Psoas muscle (tissue), 7 donors: ENCODE measurements at regions not wholly inside any gene's neighbourhood (a gene's known extent, or its start where the extent isn't known, plus 50 kb on each side); places are given as distances from the start of the nearest gene placed in this dataset.

ENCODE experiments used
- ATAC-seq, 4 donors: fragments of 200-7000 bp; cut with Tn5 transposase; one replicate each; pipeline ENCODE4 v1.9.1; 2020; ENCODE audit warnings: moderate library complexity in 3 of 4, mild to moderate bottlenecking in 2 of 4
- DNase-seq, 2 donors: peaks; one replicate each; pipeline ENCODE4 v3.0.0-alpha.2; 2020
- H3K27ac ChIP-seq: fragments of 200-600 bp; one replicate; pipeline ENCODE4 v1.8.0; 2022
- H3K27me3 ChIP-seq, 3 donors: fragments of 200-600 bp in 1 of 3; one replicate each; pipeline versions ENCODE4 v1.6.1 to v1.8.0; 2013 to 2022; ENCODE audit warnings: low read length in 2 of 3, mild to moderate bottlenecking in 2 of 3, moderate library complexity in 1 of 3; ENCODE audit not compliant: insufficient read depth in 3 of 3
- H3K36me3 ChIP-seq, 2 donors: fragments of 200-600 bp in 1 of 2; one replicate each; pipeline versions ENCODE4 v1.6.1 to v1.8.0; 2013 to 2022; ENCODE audit warnings: low read depth in 1 of 2, mild to moderate bottlenecking in 1 of 2, moderate library complexity in 1 of 2; ENCODE audit not compliant: insufficient read depth in 1 of 2
- H3K4me1 ChIP-seq: fragments of 200-600 bp; one replicate; pipeline ENCODE4 v1.8.0; 2022
- H3K4me3 ChIP-seq: fragments of 200-600 bp; one replicate; pipeline ENCODE4 v1.8.0; 2022; ENCODE audit warnings: mild to moderate bottlenecking
- H3K9me3 ChIP-seq: fragments of 200-600 bp; one replicate; pipeline ENCODE4 v1.8.0; 2022
- WGBS, 3 donors: extraction: QIAGEN DNeasy Blood & Tissue Kit; methylation state at CpG; one replicate each; pipeline versions ENCODE4 v1.1.6 to v1.1.7; 2013; 5-methylcytosine and 5-hydroxymethylcytosine counted together
- intact Hi-C, 2 donors: fragments of 100-400 bp; cut with DNase I; formaldehyde crosslinking; loops; one replicate each; pipeline versions ENCODE4 v1.11.0 to v1.14.2; 2022
- TF ChIP-seq, protein P1 (sequence below): fragments of 200-600 bp; IDR thresholded peaks from one replicate; pipeline ENCODE4 v1.8.0; 2022; ENCODE audit warnings: antibody characterized with exemption
- donor health status: healthy with polysubstance abuse.
- donor health status: DM: no; HTN: no; CAD: no; lungs with moderate emphysema.
- donor health status: Bipolar disorder and iron deficiency.
- donor health status: healthy.
- donor health status: DM: yes; HTN: yes; CAD: no.
- donor health status: DM: no; HTN: no; CAD: no.
- donor health status: DM: yes; HTN: yes; CAD: no.

DNA sequence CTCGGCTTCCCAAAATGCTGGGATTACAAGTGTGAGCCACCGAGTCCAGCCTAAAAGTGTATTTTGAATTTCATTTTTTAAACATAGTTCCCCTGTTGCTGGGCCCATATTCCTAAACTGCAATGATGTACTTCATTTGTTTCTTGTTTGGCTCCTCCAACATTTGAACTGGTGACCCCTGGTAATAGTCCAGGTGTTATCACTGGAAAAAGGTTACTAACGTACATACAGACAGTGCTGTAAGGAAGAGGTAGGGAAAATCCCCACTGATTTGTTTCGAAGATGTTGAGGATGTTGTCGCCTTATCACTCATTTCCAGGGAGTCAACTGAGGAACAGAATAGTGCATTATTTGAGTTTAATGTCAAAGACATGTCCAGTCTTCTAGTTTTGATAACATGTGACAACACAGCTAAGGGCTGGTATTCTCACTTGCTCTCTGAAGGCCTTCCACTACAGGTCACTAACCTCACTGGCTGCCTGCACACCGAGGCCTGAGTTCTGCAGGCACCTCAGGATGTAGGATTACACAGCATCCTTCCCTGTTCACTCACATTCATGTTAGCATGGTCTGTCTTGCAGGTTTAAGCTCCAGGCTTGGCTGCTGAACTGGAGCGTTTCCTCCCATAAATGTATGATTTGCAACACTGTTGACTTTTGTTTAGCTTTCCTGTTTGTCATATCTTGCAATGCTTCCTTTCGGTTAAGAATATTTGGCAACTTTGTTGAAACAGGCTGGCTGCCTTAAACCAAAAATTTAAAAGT lies 362.8 kb downstream of the INHBA start:
- ATAC-seq (no peak), DNase-seq (no peak)
- Histone ChIP-seq H3K27ac (no peak overlapping the region), H3K27me3 (no peaks in the 10 kb centered on the region), H3K36me3 (no peaks in the 10 kb centered on the region), H3K9me3 (no peaks in the 10 kb centered on the region), H3K4me1 (no peaks in the 10 kb centered on the region), H3K4me3 (no peak overlapping the region)
- WGBS, 3 donors: 77 to 82% (median 79%) methylated on average over 8 of the region's 8 CpGs
- TF ChIP-seq, protein P1, sequence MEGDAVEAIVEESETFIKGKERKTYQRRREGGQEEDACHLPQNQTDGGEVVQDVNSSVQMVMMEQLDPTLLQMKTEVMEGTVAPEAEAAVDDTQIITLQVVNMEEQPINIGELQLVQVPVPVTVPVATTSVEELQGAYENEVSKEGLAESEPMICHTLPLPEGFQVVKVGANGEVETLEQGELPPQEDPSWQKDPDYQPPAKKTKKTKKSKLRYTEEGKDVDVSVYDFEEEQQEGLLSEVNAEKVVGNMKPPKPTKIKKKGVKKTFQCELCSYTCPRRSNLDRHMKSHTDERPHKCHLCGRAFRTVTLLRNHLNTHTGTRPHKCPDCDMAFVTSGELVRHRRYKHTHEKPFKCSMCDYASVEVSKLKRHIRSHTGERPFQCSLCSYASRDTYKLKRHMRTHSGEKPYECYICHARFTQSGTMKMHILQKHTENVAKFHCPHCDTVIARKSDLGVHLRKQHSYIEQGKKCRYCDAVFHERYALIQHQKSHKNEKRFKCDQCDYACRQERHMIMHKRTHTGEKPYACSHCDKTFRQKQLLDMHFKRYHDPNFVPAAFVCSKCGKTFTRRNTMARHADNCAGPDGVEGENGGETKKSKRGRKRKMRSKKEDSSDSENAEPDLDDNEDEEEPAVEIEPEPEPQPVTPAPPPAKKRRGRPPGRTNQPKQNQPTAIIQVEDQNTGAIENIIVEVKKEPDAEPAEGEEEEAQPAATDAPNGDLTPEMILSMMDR: no peak
- intact Hi-C loops: no loop called here

DNA sequence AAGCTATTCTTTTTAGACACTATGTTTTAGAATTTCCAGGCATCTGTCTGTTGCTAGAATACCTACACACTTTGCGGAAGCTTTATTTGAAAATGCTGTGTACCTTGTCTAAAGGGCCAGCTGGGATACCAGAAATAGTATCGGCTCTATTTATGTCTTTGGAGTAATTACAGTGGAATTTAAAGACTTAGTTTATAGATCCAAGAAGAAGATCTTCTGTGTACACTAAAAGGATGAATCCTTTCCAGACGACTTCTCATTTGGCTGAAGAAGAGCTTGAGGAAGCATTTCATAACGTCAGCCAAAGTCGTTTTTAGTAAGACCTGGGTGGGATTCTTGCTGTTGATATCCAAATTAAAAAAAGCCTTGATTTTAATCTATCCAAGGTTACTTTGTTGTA lies 365.9 kb downstream of the INHBA start:
- H3K27me3 ChIP-seq: no peaks in the 10 kb centered on the region
- H3K9me3 ChIP-seq: no peaks in the 10 kb centered on the region
- H3K4me3 ChIP-seq: no peak overlapping the region
- TF ChIP-seq, protein P1: no peak
- no peak overlapping the region for H3K27ac ChIP-seq
- intact Hi-C loops: no loop called here
- no peaks in the 10 kb centered on the region for H3K4me1 ChIP-seq
- no peak for ATAC-seq
- WGBS, 3 donors: 71 to 73% (median 73%) methylated on average over 5 of the region's 5 CpGs
- DNase-seq: no peak
- H3K36me3 ChIP-seq: no peaks in the 10 kb centered on the region

DNA sequence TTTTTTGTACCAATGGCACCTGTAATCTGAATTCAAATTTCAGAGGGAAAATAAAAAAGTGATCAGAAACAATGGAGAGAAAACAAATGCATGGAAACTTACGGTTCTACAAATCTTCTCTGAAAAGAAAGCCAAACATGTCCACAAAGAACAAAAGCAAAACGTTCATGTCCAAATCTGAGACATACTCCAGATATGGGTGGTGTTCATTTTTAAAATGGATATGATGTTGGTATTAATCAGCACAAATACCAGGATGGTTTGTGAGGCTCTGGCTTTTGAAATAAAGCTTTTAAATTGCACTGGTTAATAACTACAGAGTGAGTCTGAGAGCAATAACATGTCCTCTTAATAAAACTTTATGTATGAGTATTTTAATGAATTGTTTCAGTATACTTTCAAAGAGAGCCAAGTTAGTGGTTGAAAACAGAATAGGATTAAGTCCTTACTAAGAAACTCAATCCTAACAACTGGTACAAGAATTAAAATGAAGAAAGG lies 366.4 kb downstream of the INHBA start:
- H3K36me3 ChIP-seq: no peaks in the 10 kb centered on the region
- no peak for DNase-seq
- no peak overlapping the region for H3K27ac ChIP-seq
- H3K27me3 ChIP-seq: no peaks in the 10 kb centered on the region
- H3K4me3 ChIP-seq: no peak overlapping the region
- 64 to 70% (median 68%) methylated on average over 2 of the region's 2 CpGs for WGBS, 3 donors
- intact Hi-C loops: no loop called here
- H3K9me3 ChIP-seq: no peaks in the 10 kb centered on the region
- TF ChIP-seq, protein P1: no peak
- no peak for ATAC-seq
- no peaks in the 10 kb centered on the region for H3K4me1 ChIP-seq

DNA sequence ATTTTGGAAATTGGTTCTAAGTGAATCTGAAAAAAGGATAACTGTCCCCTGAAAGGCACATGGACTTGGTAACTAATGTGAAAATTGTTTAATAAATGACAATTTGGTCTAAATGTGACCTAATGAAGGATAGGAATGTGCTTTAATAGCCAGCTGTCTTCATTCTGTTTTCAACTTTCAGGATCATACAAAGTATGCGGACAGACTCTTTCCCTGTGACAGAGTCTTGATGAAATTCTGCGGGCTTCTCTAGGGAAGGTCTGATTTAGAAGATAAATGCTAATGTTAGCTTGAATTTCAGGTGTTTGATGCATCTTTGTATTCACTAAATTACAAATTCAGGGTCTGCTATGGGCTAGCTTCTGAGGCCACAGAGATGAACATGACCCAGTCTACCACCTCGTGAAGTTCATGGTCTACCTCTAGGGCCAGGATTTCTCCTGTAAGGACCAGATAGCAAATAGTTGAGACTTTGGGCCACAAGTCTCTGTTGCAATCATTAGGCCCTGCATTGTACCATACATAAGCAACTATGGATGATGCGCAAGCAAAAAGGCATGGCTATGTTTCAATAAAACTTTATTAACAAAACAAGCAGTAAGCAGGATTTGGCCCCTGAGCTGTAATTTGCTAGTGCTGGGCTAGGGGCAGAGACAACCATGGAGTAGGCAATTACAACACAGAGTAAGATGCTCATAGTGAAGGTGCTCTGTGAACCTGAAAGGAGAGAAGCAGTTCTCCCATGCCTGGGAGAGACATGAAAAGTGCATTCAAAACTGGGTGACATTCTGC lies 368.6 kb downstream of the INHBA start:
- WGBS, 3 donors: 77 to 94% (median 82%) methylated on average over 4 of the region's 4 CpGs
- TF ChIP-seq, protein P1: no peak
- Histone ChIP-seq H3K27me3 (no peaks in the 10 kb centered on the region), H3K4me1 (no peaks in the 10 kb centered on the region), H3K9me3 (no peaks in the 10 kb centered on the region), H3K36me3 (no peaks in the 10 kb centered on the region), H3K27ac (no peak overlapping the region), H3K4me3 (no peak overlapping the region)
- intact Hi-C loops: no loop called here
- ATAC-seq (no peak), DNase-seq (no peak)
